GM21381 (cell line): ENCODE measurements at regions not wholly inside any gene's neighbourhood (a gene's known extent, or its start where the extent isn't known, plus 50 kb on each side); places are given as distances from the start of the nearest gene placed in this dataset.
"Not testable (repeated sequence)": the region's sequence is repeated elsewhere in the genome, so short reads cannot be mapped to it uniquely, and the experiment has no call there.

Source experiments
- ATAC-seq: cut with Tn5 transposase; IDR thresholded peaks from one replicate; pipeline ENCODE4 v1.9.1; 2021; ENCODE audit warnings: mild to moderate bottlenecking, moderate library complexity; ENCODE audit not compliant: unreplicated experiment

GRCh38 chr7:50920031-50920635 is 137.4 kb upstream of the GRB10 start:
- ATAC-seq, result no peak

- ATAC-seq, result no peak
Measured at GRCh38 chr7:50915621-50916020, 132.9 kb upstream of the GRB10 start.

- ATAC-seq, result no peak
Measured at GRCh38 chr7:50914460-50914859, 131.8 kb upstream of the GRB10 start.

GRCh38 chr7:50908628-50909290 is 126.1 kb upstream of the GRB10 start:
- no peak for ATAC-seq

- ATAC-seq, result not testable (repeated sequence)
Measured at GRCh38 chr7:50898604-50899477, 116.1 kb upstream of the GRB10 start.

- ATAC-seq, result not testable (repeated sequence)
Measured at GRCh38 chr7:50887061-50887460, 104.4 kb upstream of the GRB10 start.

- no peak for ATAC-seq
Measured at GRCh38 chr7:50872437-50872836, 89.7 kb upstream of the GRB10 start.

GRCh38 chr7:50869108-50869725 is 86.5 kb upstream of the GRB10 start:
- no peak for ATAC-seq

GRCh38 chr7:50868426-50869100 is 85.9 kb upstream of the GRB10 start:
- no peak for ATAC-seq

- ATAC-seq, result no peak
Measured at GRCh38 chr7:50867034-50867356, 84.3 kb upstream of the GRB10 start.

GRCh38 chr7:50866343-50867033 is 83.8 kb upstream of the GRB10 start:
- ATAC-seq, result no peak

- ATAC-seq, result no peak
Measured at GRCh38 chr7:50865450-50865849, 82.8 kb upstream of the GRB10 start.

GRCh38 chr7:50864694-50865093 is 82.0 kb upstream of the GRB10 start:
- ATAC-seq, result no peak

- no peak for ATAC-seq
Measured at GRCh38 chr7:50863053-50863452, 80.4 kb upstream of the GRB10 start.

GRCh38 chr7:50862302-50862701 is 79.6 kb upstream of the GRB10 start:
- no peak for ATAC-seq

GRCh38 chr7:50860598-50860997 is 77.9 kb upstream of the GRB10 start:
- no peak for ATAC-seq

GRCh38 chr7:50860174-50860573 is 77.5 kb upstream of the GRB10 start:
- no peak for ATAC-seq

GRCh38 chr7:50858528-50859245 is 76.0 kb upstream of the GRB10 start:
- ATAC-seq, result no peak

GRCh38 chr7:50857804-50858489 is 75.3 kb upstream of the GRB10 start:
- no peak for ATAC-seq
